H1 (cell line): ENCODE measurements at regions not wholly inside any gene's neighbourhood (a gene's known extent, or its start where the extent isn't known, plus 50 kb on each side); places are given as distances from the start of the nearest gene placed in this dataset.

Source experiments
- BCL11A ChIP-seq, 2 experiments: IDR thresholded peaks; one replicate each; pipeline ENCODE4 v1.6.1; 2011; ENCODE audit warnings: low read depth in 2 of 2, low read length in 2 of 2, mild to moderate bottlenecking in 2 of 2
- TCF12 ChIP-seq: IDR thresholded peaks from 2 replicates; pipeline ENCODE4 v1.6.1; 2011; ENCODE audit warnings: low read depth, mild to moderate bottlenecking, low read length

DNA sequence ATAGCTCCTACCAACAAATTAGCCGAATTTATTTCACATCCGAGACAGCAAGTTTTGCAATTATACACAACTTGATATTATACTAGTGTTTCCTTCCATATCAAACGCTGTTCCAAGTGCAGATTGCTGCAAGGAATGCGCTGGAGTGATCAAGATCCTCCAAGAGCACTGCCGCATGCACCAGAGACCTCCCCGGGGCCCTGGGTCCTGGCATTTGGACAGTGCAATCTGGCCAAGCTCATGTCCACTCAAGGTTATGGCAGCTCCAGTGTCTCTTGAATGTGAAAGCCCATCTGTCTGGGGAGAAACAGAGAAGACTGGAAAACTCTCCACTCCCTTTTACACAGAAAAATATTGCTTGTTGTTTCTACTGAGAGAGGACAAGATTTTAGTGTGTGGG, 111.9 kb downstream of the HSPH1 start (continued):
- TF ChIP-seq TCF12 (no peak), BCL11A (IDR thresholded peaks at IDR 0.05; ENCODE audit: low read depth in 2 of 2, low read length in 2 of 2) (no peak)
